Retinal pigment epithelial cell (primary cell): ENCODE measurements at regions not wholly inside any gene's neighbourhood (a gene's known extent, or its start where the extent isn't known, plus 50 kb on each side); places are given as distances from the start of the nearest gene placed in this dataset.
"Not testable (repeated sequence)": the region's sequence is repeated elsewhere in the genome, so short reads cannot be mapped to it uniquely, and the experiment has no call there.

Experiments
- DNase-seq: peaks from one replicate; pipeline ENCODE4 v3.0.0-alpha.2; 2010; ENCODE audit warnings: low read depth
- H3K4me3 ChIP-seq: 2 replicates; pipeline ENCODE4 v1.5.1; 2011; ENCODE audit warnings: mild to moderate bottlenecking, low read length, control low read depth, moderate library complexity
- TF ChIP-seq, protein P1 (sequence below): conservative IDR thresholded peaks from 2 replicates; pipeline ENCODE4 v1.5.1; 2011; ENCODE audit warnings: low read depth, low read length, control low read depth, inconsistent platforms

DNA sequence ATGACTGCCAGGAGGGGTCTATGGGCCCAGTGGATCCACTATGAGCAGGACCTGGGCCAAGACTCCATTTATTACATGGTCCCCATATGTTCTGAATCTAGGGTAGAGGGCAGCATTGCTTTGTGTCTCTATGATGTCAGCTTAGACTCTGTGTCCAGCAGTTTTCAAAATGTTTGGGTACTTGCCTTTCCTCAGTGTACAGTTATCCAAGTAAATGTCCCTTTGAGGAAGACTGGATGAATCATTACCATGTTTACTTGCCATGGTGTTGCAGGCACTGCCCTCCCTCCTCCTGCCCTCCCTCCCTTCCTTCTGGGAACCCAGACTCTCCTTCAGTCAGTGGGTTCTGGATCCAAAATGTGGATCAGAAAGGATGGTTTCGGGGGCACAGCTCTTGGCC is 108.6 kb downstream of the NRN1 start:
- DNase-seq = no peak
- TF ChIP-seq, protein P1, sequence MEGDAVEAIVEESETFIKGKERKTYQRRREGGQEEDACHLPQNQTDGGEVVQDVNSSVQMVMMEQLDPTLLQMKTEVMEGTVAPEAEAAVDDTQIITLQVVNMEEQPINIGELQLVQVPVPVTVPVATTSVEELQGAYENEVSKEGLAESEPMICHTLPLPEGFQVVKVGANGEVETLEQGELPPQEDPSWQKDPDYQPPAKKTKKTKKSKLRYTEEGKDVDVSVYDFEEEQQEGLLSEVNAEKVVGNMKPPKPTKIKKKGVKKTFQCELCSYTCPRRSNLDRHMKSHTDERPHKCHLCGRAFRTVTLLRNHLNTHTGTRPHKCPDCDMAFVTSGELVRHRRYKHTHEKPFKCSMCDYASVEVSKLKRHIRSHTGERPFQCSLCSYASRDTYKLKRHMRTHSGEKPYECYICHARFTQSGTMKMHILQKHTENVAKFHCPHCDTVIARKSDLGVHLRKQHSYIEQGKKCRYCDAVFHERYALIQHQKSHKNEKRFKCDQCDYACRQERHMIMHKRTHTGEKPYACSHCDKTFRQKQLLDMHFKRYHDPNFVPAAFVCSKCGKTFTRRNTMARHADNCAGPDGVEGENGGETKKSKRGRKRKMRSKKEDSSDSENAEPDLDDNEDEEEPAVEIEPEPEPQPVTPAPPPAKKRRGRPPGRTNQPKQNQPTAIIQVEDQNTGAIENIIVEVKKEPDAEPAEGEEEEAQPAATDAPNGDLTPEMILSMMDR = no peak
- no peak overlapping the region for H3K4me3 ChIP-seq

- TF ChIP-seq, protein P1 = no peak
- DNase-seq = no peak
- H3K4me3 ChIP-seq = no peak overlapping the region
These were observed 110.1 kb downstream of the NRN1 start for GRCh38 chr6:5896476-5897200.

DNA sequence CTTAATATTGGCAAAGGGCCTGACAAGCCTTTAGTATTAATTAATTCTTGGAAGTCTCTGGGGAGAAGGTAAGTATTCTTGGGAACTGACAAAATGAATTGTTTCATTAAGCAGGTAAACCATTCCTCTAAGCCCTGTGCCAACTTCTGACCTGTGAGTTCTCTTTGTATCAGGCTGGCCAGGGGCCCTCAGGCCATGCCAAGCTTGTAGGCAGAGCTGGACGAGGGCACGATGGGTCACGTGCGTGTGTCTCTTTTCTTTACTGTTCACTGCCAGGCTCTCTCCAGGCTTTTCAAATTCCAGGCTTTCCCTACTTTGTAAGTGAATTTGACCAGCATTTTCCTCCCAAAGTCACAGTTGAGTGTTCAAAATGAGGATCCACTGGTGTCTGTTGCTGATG is 112.4 kb downstream of the NRN1 start:
- H3K4me3 ChIP-seq = no peak overlapping the region
- TF ChIP-seq, protein P1 = no peak
- DNase-seq = no peak

GRCh38 chr6:5893295-5893694 is 113.4 kb downstream of the NRN1 start:
- TF ChIP-seq, protein P1 = no peak
- no peak for DNase-seq

GRCh38 chr6:5892669-5893068 is 114.1 kb downstream of the NRN1 start:
- TF ChIP-seq, protein P1 = no peak
- no peak for DNase-seq
- H3K4me3 ChIP-seq = no peak overlapping the region

More at GRCh38 chr6:5893295-5893694, 113.4 kb downstream of the NRN1 start:
- no peak overlapping the region for H3K4me3 ChIP-seq

DNA sequence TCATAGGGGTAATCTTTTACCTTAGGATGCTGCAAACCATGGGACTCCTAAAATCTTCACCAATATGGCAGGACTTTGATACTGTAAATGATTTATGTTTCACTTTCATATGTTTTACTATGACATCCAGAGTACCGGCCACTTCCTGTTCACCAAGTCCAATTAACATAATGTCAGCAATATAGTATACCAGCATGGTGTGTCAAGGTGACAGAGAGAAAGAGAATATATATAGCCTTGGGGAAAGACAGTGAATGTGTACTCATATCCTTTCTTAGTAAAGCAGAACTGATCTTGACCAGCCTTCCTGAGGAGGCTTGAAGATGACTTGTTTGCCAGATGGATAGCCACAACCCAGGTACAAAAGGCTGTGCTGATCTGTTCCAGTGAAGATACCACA is 127.9 kb downstream of the NRN1 start:
- no peak for DNase-seq
- TF ChIP-seq, protein P1 = no peak
- no peak overlapping the region for H3K4me3 ChIP-seq

- no peak for DNase-seq
- H3K4me3 ChIP-seq = no peak overlapping the region
- TF ChIP-seq, protein P1 = no peak
These were observed 130.6 kb downstream of the NRN1 start for GRCh38 chr6:5876076-5876475.

- H3K4me3 ChIP-seq, DNase-seq: not testable (repeated sequence)
These were observed 132.7 kb downstream of the NRN1 start for GRCh38 chr6:5873976-5874375.
